ENCODE measurements at regions not wholly inside any gene's neighbourhood (a gene's known extent, or its start where the extent isn't known, plus 50 kb on each side); places are given as distances from the start of the nearest gene placed in this dataset.

GRCh38 chr5:170159947-170160346, 54.2 kb downstream of the FOXI1 start:
- H3K36me3 ChIP-seq: no peaks in the 10 kb centered on the region
- no peak overlapping the region for H3K27ac ChIP-seq
- H3K27me3 ChIP-seq: no peaks in the 10 kb centered on the region
- no peaks in the 10 kb centered on the region for H3K9me3 ChIP-seq
- DNase-seq: no peak
- no peaks in the 10 kb centered on the region for H3K4me1 ChIP-seq
- WGBS, 2 donors: 89 to 94% methylated on average over 3 of the region's 3 CpGs
- TF ChIP-seq POLR2A (IDR thresholded peaks at IDR 0.05) (no peak), CTCF (IDR thresholded peaks at IDR 0.05) (no peak)
- intact Hi-C loops (cut with DNase I): no loop called here
- no peak overlapping the region for H3K4me3 ChIP-seq (replicated peaks in 1 of 3)

GRCh38 chr5:170161069-170161468, 55.4 kb downstream of the FOXI1 start:
- Histone ChIP-seq H3K4me3 (replicated peaks in 1 of 3) (no peak overlapping the region), H3K36me3 (no peaks in the 10 kb centered on the region), H3K27ac (no peak overlapping the region), H3K9me3 (no peaks in the 10 kb centered on the region), H3K4me1 (no peaks in the 10 kb centered on the region), H3K27me3 (no peaks in the 10 kb centered on the region)
- 72 to 78% methylated on average over 6 of the region's 6 CpGs for WGBS, 2 donors
- DNase-seq: no peak
- intact Hi-C loops (cut with DNase I): no loop called here
- no peak for TF ChIP-seq POLR2A (IDR thresholded peaks at IDR 0.05)
- no peak for TF ChIP-seq CTCF (IDR thresholded peaks at IDR 0.05)

GRCh38 chr5:170162631-170163321, 57.1 kb downstream of the FOXI1 start:
- Histone ChIP-seq H3K36me3 (no peaks in the 10 kb centered on the region), H3K4me1 (peaks cover 0 to 4% of the 10 kb centered on the region in 2 donors), H3K9me3 (no peaks in the 10 kb centered on the region), H3K27me3 (no peaks in the 10 kb centered on the region), H3K27ac (no peak overlapping the region), H3K4me3 (replicated peaks in 1 of 3) (no peak overlapping the region)
- WGBS, 2 donors: 90% methylated on average over 3 of the region's 3 CpGs
- no peak for DNase-seq
- TF ChIP-seq POLR2A (IDR thresholded peaks at IDR 0.05) (no peak), CTCF (IDR thresholded peaks at IDR 0.05) (no peak)
- intact Hi-C loops (cut with DNase I): no loop called here

GRCh38 chr5:170164087-170164486, 58.4 kb downstream of the FOXI1 start:
- no peak for DNase-seq
- Histone ChIP-seq H3K27me3 (no peaks in the 10 kb centered on the region), H3K27ac (no peak overlapping the region), H3K36me3 (no peaks in the 10 kb centered on the region), H3K4me1 (peaks cover 0 to 4% of the 10 kb centered on the region in 2 donors), H3K9me3 (no peaks in the 10 kb centered on the region), H3K4me3 (replicated peaks in 1 of 3) (no peak overlapping the region)
- 88% methylated on average over 5 of the region's 5 CpGs for WGBS, 2 donors
- intact Hi-C loops (cut with DNase I): no loop called here
- TF ChIP-seq CTCF (IDR thresholded peaks at IDR 0.05): no peak
- no peak for TF ChIP-seq POLR2A (IDR thresholded peaks at IDR 0.05)

GRCh38 chr5:170164921-170165320, 59.2 kb downstream of the FOXI1 start:
- 95 to 96% methylated on average over 6 of the region's 6 CpGs for WGBS, 2 donors
- intact Hi-C loops (cut with DNase I): no loop called here
- no peak overlapping the region for H3K4me3 ChIP-seq (replicated peaks in 1 of 3)
- no peaks in the 10 kb centered on the region for H3K27me3 ChIP-seq
- TF ChIP-seq POLR2A (IDR thresholded peaks at IDR 0.05) (no peak), CTCF (IDR thresholded peaks at IDR 0.05) (no peak)
- peaks cover 0 to 4% of the 10 kb centered on the region in 2 donors for H3K4me1 ChIP-seq
- H3K9me3 ChIP-seq: no peaks in the 10 kb centered on the region
- no peaks in the 10 kb centered on the region for H3K36me3 ChIP-seq
- no peak overlapping the region for H3K27ac ChIP-seq
- DNase-seq: no peak
